ENCODE measurements at regions not wholly inside any gene's neighbourhood (a gene's known extent, or its start where the extent isn't known, plus 50 kb on each side); places are given as distances from the start of the nearest gene placed in this dataset.

DNA sequence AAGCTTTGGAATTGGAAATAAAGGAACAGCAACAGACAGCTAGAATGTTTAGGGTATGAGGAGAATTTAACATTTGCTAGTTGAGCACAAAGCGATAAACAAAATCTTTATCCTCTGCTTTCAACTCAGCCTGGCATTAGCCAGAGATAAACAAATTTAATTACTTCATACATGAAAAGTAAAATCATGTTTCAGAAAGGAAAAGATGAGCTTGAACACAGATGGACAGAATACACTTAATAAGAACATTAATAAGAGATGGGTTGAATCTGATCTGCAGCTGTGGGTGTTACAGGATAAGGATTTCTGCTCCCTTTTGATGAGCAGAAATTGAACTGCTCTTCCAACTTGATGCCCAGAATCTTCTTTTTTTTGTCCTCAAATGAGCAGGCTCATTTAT, 275.2 kb downstream of the CSNK1G3 start:
- TF ChIP-seq, protein P1, sequence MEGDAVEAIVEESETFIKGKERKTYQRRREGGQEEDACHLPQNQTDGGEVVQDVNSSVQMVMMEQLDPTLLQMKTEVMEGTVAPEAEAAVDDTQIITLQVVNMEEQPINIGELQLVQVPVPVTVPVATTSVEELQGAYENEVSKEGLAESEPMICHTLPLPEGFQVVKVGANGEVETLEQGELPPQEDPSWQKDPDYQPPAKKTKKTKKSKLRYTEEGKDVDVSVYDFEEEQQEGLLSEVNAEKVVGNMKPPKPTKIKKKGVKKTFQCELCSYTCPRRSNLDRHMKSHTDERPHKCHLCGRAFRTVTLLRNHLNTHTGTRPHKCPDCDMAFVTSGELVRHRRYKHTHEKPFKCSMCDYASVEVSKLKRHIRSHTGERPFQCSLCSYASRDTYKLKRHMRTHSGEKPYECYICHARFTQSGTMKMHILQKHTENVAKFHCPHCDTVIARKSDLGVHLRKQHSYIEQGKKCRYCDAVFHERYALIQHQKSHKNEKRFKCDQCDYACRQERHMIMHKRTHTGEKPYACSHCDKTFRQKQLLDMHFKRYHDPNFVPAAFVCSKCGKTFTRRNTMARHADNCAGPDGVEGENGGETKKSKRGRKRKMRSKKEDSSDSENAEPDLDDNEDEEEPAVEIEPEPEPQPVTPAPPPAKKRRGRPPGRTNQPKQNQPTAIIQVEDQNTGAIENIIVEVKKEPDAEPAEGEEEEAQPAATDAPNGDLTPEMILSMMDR (IDR thresholded peaks at IDR 0.05), result no peak
- no peak for TF ChIP-seq POLR2A (IDR thresholded peaks at IDR 0.05)

Data from lower leg skin (tissue), 3 donors.